ENCODE measurements at regions not wholly inside any gene's neighbourhood (a gene's known extent, or its start where the extent isn't known, plus 50 kb on each side); places are given as distances from the start of the nearest gene placed in this dataset.
"Not testable (repeated sequence)": the region's sequence is repeated elsewhere in the genome, so short reads cannot be mapped to it uniquely, and the experiment has no call there.

DNA sequence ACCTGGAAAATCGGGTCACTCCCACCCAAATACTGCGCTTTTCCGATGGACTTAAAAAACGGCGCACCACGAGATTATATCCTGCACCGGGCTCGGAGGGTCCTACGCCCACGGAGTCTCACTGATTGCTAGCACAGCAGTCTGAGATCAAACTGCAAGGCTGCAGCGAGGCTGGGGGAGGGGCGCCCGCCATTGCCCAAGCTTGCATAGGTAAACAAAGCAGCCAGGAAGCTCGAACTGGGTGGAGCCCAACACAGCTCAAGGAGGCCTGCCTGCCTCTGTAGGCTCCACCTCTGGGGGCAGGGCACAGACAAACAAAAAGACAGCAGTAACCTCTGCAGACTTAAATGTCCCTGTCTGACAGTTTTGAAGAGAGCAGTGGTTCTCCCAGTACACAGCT, 226.5 kb upstream of the RGMB start:
- not testable (repeated sequence) for DNase-seq

DNA sequence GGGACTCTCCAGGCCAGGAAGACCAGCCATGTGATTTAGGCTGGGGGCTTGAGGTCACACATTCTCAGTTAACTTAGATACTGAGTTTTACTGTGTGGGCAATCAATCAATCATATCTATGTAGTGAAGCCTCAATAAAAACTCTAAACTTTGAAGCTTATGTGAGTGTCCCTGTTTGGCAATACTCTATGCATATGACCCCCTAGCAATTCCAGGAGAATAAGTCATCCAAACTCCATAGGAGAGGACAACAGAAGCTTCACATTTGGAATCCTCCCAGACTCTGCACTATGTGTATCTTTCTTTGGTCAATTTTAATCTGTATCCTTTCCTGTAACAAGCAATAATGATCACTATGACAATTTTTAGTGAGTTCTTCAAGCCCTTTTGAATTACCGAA, 216.8 kb upstream of the RGMB start:
- no peak for DNase-seq

DNA sequence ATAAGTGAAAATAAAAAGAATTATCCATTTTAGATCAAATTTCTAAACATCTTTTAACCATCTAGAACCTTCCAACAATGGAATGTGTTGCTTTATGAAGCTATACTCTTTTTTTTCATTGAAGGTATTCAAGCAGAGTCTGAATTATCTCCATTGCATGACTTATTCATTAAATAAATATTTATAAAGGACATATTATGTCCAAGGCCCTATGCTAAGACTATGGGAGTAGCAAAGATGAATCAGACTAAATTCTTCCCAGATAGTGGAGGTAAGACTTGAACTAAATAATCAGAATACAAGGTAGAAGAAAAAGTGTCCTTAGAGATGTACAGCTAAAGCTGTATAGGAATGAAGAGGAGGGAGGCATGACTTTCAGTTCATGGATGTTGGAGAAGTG, 215.5 kb upstream of the RGMB start:
- DNase-seq = no peak

DNA sequence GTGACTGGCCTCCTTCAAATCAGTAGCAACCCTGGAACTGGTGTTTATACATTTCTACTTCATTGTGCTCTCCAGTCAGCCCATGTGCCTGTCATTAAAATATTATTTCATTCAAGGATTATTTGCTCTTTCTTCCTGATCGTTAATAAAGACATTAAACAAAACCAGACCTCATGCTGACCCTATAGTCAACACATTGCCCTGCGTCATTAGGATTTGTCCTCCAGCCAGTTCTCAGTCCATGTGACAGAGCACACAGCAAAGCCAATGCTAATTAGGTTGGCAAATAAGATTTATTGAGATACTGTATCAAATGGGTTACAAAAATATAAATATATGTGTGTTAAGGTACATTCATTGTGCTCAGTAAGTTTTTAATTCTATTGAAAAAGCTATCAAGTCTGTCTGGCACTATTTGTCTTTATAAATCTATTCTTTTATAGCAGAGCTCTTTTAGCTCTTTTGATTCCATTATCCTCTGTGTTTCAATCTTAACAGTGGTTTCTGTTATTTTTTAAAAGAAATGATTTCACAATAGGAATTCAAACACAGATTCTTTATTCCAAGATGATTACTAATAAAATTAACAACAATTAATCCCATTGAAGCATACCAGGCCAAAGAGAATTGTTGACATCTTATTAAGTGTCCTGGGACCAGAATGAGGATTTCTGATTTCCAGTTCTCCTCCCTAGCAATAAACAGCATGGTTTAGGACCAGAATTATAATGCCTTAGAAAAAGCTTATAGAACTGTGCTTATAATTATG, 209.4 kb upstream of the RGMB start:
- DNase-seq = no peak

DNA sequence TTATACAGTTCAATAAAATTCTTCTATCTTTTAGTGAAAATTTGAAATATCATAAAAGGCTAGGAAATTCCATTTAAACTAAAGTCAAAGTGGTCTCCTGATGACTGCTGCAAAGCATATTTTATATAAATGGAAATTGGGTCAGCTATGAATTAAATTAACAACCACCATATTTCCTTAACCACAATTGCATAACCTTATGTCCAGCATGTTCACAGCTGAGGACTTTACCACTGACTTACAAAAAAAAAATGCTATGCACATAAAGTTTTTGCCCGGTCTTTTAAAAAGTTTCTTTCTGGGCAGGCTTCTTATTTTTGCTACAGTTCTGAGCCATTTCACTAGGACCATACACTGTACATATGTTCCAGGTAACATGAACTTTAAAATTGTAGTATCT, 208.6 kb upstream of the RGMB start:
- no peak for DNase-seq

DNA sequence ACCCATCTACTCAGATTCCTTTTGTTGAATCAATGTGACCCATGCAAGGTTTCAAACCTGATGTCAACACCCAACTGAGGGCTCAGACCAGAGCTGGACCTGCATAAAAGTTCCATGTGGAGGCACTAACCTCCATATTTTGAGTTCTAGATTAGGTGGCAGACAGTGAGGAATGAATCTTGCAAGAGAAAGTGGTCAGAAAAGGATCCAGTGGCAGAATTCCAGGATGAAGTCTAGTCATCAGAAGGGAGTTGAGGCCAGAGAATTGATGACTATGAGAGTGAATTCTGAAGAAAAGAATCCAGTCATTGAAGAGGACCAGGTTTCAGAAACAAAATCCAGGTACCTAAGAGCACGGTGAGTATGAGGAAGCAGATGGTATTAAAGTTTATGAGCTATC, 205.1 kb upstream of the RGMB start:
- DNase-seq = no peak

DNA sequence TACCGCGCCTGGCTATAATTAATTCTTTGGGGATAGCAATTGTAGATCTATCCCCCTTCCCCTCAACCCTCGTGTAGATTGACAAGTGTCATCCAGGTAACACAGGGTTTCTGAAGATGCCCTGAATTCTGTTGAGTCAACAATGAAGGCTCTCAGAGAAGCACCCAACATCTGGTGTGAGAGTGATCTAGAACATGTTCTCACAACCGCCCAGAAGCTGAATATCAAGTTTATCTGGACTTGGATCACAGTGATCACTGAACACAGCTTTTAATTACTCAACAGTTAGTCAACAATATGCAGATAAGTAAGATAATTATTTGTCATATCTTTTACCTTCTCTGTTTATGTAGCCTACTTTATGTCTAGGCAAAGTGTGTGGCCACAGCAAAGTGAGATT, 204.2 kb upstream of the RGMB start:
- DNase-seq = no peak

DNA sequence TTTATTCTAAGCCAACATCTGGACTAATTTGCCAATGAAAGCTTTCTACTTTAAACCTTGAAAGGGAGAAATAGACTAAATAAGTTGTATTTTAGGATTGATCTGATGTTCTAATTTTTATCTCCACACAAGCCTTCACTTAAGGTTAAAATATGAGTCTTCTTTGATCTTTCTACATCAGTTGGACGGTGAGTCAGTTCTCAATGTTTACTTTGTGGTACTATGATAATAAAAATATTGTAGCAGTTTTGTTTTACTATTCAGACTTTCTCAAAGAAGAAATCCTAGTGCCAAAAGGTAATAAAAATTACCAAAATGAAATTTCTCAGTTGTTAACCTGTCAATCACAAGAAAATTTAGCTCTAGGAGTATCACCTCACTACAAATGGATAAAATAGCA, 203.5 kb upstream of the RGMB start:
- DNase-seq = no peak

DNA sequence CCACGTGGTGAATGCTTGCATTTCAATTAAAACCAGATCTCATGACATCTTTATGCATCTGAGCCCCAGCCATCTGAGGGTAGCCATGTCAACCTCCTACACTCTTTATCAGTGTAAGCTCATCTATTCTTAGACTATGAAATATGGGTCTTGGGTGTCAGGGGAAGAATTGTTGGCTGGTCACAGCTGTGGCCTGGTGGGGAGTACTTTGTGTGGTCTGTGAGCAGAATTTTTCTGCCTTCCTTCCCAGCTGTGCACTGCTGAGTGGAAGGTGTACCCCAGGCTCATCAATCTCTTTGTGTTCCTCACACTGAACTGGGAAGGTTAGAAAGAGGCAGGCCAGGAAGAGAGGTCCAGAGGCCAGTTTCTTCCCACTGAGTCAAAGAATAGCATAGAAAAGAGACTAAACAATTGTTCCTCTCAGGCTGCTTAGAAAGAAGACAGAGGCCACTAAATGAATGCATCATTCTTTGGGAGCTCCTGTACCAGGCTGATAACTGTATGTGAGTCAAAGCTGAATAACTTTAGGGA, 202.7 kb upstream of the RGMB start:
- DNase-seq = no peak

DNA sequence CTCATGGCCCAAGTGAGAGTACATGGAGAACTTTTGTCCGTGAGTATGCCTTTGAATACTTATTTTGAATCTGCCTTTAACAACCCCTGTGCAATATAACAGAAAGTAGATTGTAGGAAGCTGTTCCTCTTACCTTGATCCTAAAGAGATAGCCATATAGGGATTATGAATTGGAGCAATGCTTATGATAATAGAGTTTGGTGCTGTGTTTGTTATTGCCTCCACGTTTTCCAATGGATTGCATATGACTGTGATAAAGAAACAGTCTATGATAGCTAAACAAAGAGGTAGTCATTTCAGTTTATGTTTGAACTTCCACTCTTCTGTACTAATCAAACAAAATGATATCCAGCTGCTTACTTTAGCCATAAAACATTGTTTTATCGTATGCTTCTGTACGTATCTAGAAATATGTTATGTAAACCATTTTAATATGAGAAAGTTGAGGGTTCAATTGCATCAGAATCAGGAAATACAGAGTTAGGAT, 199.6 kb upstream of the RGMB start:
- no peak for DNase-seq

DNA sequence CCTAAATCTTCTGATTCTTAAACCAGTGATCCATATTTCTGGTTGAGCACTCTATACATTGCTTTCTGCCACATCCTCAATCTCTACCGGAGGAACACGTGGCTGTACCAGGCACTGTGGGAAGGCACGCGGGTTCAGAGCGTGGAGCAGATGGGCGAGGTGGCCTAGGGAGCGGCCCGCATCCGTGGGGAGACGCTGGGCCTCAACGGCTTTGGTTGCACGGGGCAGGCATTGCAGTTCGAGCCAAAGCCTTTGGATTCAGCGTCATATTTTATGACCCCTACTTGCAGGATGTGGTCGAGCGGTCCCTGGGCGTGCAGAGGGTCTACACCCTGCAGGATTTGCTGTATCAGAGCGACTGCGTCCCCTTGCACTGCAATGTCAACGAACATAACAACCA, 197.2 kb upstream of the RGMB start:
- DNase-seq = no peak

DNA sequence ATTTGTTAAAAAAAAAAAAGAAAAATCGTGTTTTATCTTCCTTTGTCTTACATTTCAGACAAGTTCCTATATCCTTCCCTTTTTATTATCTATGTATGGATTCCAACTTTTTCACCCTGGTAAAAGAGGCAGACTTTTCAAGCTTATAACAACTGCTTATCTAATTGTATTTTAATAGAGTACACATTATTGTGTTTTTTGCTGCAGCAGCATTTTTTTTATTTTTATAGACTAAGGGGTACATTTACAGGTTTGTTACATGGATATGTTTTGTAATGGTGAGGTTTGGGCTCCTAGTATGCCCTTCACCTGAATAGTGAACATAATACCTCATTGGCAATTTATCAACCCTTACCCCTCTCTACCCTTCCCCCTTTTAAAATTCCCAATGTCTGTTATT, 195.0 kb upstream of the RGMB start:
- no peak for DNase-seq

DNA sequence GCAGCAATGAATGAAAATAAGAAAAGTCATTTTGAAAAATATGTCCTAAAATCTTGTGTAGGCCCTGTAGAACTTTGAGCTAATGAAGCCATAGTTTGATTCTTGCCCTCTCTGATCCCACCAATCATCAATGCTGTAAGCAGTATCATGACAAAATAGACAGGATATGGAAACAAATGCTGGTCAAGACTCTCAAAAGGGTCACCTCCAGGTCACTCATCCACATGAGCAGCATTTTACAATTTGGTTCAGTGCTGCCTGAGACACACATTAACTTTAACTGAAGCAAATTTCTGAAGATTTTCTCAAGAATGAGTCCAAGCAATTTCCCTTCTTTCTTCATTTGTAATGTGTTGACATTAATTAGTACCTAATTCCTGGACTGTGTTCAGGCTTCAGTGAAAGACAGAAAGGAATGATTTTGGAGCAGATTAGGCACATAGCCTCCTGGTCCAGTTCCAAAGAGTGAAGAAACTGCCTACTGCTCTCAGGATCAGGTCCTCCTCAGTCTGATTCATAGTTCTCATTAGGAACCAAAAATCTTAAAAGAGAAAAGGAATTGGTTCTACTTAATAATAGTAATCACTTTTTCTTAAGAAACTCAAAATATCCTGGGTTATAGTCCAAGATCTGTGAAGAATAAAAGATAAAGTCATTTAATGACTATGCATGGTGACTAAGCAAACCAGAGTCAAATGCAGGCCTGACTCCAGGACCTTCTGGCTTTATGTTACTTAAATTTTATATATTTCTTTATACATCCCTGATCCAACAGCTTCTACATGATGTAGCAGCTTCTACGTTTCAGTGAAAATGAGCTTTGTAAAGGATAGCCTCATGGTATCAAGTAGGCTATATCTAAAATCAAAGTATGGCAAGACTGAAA, 192.1 kb upstream of the RGMB start:
- no peak for DNase-seq

DNA sequence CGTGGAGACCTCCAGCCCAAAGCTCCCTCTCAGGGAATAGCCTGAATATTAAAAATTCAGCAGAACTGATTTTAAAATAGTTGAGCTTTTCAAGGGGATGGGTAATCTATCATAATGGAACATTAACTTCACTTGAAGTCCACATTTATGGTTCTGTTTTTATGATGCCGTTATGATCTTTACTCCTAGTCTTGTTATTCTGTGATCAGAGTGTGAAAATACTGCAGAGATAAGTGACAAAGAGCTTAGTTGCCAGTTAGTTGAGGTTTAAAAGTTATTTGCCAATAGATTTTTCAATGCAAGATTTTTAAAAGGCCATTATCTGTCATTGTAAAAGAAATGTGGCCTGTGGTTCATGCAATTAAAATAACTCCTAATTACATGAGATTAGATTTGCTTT, 189.9 kb upstream of the RGMB start:
- DNase-seq = no peak

DNA sequence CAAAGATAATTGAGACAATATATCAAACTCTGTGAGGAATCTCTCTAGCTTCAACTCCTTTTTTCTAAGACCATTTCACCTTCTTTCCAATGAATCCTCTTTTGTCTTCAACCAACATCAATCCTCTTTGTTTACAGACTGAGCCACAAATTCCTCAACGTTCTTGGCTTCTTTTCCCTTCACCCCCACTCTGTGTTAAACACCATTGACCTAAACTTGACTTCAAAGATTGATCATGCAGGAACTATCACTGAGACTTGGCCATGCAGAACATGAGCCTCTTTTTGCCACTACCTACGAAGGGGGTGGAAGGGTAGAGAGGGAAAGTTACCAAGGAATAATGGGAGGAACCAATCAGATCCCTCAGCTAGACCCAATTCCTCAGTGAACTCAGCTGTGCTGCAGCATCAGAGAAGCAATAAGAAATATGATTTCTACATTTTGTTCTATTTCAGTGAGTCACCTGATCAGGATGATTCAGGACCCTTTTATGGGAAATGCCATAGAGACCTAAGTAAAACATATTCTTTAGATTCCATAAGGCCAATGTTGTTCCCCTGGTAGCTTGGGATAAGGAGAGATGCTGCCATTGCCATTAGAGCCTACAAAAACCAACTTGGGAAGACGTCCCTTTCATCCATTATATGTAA, 187.7 kb upstream of the RGMB start:
- DNase-seq = no peak

DNA sequence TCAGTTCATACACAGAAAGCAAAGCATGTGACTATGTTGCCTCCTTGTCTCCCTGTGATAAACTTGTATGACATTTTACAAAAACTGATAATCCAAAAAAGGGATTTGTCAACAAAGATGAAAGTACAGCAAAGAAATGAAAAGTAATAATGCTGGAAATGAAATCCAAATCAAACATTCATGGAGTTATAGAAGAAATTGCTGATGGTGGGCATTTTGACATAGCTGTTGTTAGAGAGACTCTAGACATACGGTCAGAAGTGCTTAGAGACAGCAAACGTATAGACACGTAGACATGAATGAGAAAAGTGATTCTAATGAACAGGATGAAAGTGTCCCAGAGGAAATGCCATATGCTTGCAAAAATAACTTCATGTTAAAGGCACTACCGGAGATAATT, 186.9 kb upstream of the RGMB start:
- DNase-seq = no peak

DNA sequence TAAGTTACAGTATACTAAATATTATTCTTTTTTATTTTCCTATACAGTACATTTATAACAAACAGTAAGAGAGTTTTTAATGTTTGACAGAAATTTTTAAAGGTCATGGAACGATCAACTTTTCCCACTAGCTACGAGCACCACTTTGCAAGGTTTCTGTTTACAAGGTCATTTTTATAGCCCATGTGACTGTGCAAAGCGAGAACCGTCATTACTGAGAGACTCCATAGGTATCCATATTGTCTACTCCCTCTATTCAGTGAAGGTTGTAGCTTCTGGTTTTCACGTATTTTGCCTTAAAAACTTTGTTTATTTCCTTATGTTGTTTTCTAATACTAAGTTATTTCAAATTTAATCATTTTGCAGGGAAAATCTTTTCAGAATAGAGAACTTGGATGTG, 186.3 kb upstream of the RGMB start:
- no peak for DNase-seq

DNA sequence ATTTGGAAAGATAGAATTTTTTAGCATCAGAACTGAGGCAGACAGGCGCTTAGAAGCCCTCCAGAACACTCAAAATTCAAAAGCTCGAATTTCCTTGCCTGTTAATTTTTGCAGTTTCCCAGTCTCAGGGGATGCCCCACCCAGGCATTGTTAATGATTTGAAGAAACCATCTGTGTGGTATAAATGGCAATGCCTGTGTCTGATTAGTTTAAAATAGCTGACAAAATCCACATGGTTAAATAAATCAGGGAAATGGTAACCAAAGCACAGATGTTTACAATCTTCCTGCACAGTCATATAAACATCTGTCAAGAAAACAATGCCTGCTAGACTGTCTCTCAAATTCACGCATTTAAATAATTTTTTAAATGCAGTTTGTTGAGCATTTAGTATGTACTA, 185.2 kb upstream of the RGMB start:
- DNase-seq = no peak

DNA sequence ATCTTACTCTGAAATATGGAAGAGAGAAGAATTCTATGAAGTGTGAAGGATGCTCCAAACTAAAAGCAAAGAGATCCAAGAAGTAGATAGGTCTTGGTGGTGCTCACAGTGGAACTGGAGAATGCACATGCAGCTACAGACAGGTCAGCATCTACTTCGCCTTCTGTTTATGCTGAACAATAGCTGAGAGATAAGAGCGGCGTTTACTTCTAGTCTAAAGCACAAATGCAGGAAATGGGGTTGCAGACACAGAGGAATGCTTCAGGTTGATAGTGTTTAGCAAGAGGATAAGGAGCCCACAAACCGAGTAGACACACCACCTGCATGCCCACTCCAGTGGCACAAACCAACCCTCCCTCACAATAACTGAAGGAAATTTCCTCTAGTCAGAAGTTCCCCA, 180.0 kb upstream of the RGMB start:
- no peak for DNase-seq

DNA sequence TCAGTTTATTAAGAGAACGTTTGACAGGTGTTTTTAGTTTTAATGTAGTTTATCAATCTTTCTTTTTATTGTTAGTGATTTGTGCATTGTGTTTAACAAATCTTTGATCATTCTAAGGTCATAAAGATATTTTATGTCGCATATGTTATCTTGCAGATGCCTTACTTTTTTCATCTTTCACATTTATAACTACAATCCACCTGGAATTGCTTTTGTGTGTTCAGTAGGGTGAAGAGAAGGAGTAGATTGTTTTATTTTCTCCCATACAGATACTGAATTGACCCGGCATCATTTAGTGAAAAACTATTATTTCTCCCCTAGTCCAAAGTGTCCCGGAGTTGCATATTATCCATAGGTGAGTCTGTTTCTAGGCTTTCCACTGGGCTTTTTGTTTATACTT, 179.4 kb upstream of the RGMB start:
- no peak for DNase-seq

DNA sequence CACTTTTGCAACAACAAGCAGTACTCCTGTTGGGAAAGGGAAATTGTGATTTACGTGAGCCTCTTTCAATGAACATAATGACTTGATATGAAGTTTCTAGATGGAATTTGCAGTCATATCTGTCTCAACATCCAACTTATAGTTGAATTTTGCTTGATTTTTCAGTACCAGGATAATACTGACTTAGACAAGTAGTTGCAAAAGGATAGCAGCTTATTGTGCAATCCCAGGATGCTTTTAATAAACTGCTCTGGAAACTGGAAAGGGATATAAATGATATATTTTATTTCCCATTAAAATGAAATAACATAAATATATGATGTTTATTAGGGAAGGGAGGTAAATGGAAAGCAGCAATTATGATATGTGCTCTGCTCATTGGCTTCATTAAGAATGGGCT, 174.4 kb upstream of the RGMB start:
- DNase-seq = no peak

DNA sequence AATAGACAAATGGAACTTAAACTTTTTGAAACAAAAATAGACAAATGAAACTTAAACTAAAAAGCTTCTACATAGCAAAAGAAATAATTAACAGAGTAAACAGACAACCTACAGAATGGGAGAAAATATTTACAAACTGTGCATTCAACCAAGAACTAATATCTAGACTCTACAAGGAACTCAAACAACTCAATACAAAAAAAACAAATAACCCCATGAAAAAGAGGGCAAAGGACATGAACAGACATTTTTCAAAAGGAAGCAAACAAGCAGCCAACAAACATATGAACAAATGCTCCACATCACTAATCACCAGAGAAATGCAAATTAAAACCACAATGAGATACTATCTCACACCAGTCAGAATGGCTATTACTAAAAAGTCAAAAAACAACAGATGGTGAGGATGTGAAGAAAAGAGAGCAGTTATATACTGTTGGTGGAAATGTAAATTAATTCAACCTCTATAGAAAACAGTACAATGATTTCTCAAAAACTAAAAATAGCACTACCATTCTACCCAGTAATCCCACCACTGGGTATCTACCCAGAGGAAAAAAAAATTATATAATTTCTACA, 170.8 kb upstream of the RGMB start:
- no peak for DNase-seq
